ENCODE measurements at regions not wholly inside any gene's neighbourhood (a gene's known extent, or its start where the extent isn't known, plus 50 kb on each side); places are given as distances from the start of the nearest gene placed in this dataset.

GRCh38 chr11:13127161-13127560 lies 118.0 kb downstream of the RASSF10 start:
- TF ChIP-seq CTCF (IDR thresholded peaks at IDR 0.05) (no peak), POLR2A (IDR thresholded peaks at IDR 0.05) (no peak)

All from thyroid gland (tissue), 4 donors.